ENCODE measurements at regions not wholly inside any gene's neighbourhood (a gene's known extent, or its start where the extent isn't known, plus 50 kb on each side); places are given as distances from the start of the nearest gene placed in this dataset.

DNA sequence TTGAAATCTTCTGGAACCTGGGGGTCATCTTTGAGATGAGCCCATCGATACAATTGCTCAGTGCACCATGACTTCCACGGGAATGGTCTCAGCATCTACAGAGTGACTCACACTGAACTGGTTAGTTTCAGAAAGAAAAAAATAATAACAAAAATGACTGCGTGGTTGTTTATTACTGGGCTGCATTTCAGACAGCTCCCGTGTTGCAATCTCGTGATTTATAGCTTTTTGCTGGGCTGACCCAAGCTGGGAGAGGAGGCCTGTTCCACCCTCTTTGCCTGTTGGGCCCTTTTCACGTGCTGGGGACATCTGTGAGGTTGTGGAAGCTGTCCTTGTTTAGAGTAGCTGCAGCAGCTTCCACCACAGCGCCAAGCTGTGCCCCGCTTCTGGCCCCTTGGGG lies 225.5 kb downstream of the BMP7 start:
- no peak for DNase-seq

DNA sequence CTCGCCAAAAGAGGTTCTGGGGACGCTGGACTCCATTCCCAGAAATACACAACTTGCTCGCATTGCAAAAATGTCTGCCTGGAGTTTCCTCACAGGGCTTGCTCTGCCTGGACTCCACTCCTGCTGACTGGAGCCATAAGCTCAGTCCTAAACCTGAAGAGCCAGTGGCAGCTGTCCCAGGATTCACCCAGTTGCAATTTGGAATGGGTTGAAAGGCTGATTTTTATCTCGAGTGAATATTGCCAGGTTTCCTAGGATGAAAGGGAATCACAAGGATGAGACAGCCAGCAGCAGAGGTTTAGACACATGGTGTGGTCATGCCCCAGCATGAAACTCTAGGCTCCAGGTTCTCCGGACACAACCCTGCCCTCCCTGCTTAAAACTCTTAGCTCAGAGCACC lies 223.3 kb downstream of the BMP7 start:
- DNase-seq: no peak

DNA sequence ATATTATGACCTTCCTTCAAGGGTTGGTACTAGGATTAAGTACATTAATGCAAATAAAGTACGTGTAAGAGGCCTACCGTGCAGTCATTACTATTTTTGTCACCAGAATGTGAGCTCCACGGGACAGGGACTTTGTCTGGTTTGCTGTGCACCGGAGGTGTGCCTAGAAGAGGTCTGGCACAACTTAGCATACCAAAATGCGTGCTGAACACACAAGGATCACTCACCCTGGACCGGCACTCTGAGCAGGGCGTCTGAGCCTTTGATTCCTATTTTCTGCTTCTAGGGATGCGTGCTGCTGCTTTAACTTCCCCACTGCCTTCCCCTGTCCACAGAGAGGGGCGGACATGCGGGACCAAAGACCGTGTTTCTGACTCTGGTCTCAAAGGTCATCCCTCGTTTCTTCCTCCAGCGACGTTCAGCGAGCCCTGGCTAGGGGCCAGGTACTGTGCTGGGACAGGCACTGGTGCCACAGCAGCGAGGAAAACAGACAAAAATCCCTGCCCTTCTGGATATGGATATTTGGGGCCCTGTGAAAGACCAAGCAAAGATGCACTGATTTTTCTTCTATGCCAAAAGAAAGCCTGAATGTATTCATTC lies 222.7 kb downstream of the BMP7 start:
- DNase-seq: no peak

DNA sequence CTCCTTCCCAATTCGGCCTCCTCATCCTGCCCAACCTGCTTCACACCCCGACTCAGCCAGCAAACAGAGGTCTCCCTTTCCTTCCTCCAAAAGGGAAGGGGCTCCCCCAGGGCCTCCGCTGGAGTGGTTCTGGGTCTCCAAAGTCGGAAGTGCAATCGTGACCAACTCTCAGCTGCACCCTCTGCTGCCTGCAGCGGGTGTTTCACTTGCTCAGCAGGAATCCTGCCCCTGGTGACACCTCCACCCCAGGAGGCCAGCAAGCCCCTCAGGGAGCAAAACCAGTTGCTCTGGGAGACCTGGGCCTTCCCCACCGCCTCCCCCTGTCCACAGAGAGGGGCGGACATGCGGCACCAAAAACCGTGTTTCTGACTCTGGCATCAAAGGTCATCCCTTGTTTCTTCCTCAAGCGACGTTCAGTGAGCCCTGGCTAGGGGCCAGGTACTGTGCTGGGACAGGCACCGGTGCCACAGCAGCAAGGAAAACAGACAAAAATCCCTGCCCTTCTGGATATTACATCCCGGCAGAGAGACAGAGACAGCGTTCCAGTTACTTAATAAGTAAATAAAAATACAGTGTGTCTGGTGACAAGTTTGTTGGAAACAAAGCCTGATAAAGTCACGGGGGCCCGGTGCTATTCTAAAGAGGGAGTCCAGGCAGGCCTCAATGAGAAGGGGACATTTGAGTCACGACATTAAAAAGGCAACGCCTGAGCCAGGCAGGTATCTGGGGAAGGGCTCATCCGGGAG lies 219.0 kb downstream of the BMP7 start:
- DNase-seq: no peak

DNA sequence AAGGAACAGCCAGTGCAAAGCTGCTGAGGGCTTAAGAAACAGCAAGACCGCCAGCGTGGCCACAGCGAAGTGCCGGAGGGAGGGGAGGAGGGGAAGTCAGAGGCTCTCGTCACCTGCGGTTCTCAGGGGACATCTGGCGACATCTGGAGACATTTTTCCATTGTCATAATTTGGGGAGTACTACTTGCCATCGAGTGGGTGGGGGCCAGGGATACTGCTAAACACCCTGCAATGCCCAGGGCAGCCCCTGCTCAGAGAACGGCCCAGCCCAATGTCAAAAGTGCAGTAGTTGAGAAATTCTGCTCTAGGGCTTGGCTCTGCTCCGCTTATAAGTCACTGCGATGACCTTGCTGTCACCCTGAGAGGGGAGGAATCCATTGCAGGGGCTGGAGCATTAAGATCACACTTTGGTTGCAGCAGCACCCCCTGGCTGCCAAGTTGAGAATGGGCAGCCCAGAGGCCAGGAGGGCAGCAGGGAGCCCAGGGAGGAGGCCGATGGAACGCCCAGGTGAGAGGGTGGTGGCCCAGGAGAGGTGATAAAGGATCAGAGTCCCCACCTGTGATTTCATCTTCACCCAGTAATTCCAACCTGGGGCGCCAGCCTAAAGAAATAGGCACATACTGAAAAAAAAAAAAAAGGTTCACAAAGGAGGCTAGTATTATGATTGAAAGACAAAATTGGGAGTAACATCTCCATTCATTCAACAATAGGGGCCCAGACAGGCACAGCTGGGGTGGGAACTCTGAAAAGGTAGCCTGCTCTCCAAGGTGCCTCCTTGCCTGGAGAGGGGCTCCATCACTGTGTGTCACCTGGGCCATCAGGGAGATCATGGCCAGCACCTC lies 218.2 kb downstream of the BMP7 start:
- no peak for DNase-seq

DNA sequence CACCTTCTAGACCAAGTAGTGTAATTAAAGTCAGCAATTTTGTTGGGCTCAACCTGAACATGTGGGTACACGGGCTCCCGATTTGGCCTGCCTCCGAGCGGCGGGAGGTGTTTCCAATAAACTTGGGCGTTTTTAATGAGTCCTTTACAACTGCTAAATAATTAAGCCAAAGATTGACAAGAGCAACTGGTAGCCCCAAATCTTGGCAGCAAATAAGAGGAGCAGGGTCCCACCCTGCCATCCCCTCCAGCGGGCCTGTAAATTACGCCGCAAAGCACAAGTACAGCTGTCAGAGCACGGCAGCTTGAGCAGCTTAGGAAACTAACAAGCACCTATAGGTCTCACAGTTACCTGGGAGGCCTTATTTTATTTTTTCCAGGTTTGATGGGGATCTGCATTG lies 217.1 kb downstream of the BMP7 start:
- no peak for DNase-seq

DNA sequence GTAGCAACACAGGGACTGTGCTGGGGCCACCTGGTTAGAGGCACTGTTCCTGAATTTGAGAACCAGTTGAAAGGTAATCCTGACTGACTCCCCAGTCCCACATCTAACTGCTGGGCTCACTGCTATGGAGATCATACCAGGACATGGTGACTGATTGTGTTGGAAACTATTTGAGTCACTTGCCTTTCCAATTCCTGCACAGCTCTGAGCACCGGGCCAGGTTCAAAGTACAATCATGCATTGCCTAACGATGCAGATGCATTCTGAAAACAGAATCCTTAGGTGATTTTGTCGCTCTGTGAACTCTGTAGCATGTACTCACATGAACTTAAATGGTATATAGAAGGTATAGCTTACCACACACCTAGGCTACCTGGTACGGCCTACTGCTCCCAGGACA lies 215.3 kb downstream of the BMP7 start:
- no peak for DNase-seq

DNA sequence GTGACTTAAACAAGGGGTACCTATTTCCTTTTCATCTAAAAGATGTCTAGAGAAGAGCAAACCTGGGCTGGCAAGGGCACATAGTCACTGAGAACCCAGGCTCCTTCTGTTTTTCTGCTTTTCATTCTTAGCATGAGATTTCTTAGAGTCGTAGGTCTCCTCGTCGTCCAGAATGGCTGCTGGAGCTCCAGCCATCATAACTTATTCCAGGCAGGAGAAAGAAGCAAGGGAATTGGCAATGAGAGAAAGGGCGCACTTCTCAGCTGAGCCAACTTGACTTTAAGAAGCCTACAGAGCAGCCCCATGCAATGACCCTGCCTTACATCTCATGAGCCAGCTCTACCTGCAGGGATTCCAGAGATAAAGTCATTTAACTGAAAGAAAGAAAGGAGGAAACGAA lies 213.4 kb downstream of the BMP7 start:
- DNase-seq: no peak

DNA sequence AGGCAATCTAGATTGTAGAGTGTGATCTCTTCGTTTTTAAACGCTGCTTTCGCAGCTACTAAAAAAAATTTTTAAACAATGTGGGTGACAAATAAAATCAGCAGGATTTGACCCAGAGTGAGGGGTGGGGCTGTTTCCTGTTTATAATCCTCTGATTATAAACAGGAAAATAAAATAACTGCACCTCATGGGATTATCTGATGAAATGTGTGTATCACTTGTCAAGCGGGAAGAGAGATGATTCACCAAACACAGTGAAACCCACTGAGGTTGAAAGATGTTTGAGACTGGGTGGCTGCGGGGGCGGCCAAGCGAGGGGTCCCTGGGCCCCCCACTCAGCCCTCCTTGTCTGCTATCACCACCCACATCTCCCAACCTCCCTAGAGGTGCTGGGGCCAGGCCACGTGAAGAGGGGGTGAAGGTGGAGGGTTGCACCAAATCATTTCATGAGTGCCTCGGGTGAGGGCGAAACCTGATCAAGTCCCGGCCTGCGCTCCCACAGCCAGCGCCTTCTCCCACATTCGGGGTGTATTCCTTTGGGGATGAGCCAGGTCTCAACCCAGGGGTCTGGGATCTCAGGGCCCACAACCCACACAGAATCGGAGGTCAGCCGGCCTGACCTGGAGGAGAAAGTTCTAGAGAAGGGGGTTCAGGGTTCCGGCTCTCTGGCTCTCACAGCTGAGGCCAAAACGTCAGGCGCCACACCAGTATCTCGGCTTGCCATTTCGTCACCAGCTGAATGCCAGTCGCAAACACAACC lies 212.5 kb downstream of the BMP7 start:
- DNase-seq: no peak

DNA sequence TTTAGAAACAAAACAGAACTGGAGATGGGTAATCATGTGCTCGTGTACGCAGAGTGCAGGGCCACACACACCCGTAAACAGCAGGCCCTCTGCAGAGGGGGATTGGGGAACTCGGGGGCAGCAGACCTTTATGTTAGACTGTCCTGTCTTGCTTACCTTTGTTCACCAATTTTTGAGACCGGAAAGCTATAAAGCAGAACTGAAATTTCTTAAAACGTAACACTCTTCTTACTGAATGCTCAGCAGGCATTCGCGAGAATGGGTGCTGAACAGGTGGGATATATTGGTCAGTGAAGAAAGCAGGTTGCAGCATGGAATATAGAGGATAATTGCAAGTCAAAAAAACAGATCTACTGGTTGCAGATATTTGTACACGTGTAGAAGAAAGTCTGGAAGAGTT lies 211.1 kb downstream of the BMP7 start:
- DNase-seq: no peak

DNA sequence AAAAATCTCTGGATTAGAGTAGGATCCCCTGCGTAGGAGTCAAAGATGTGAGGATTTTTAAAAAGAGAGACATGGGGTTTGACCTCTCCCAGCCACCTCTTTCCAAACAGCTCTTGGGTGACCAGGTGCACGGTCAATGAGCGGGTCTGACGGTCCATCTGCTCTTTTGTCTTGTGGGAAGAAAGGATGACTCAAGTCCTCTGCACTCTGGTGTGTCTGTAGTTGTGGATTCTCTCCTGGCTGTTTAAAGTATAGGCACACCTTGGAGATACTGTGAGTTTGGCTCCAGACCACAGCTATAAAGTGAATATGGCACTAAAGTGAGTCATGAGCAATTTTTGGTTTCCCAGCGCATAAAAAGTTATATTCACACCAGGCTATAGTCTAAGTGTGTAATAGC lies 209.8 kb downstream of the BMP7 start:
- DNase-seq: no peak

DNA sequence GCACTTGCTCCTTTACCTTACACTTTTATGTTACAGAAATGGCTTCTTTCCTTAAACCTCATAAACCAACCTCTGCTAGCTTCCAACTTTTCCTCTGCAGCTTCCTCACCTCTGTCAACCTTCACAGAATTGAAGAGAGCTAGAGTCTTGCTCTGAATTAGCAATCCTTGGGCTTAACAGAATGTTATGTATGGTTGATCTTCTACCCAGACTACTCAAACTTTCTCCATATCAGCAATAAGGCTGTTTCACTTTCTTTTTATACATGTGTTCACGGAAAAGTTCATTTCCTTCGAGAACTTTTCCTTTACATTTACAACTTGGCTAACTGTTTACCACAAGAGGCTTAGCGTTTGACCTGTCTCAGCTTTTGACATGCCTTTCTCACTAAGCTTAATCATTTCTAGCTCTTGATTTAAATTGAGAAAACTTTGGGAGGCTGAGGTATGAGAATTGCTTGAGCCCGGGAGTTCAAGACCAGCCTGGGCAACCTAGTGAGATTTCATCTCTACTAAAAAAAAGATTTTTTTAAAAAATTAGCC lies 207.3 kb downstream of the BMP7 start:
- no peak for DNase-seq

DNA sequence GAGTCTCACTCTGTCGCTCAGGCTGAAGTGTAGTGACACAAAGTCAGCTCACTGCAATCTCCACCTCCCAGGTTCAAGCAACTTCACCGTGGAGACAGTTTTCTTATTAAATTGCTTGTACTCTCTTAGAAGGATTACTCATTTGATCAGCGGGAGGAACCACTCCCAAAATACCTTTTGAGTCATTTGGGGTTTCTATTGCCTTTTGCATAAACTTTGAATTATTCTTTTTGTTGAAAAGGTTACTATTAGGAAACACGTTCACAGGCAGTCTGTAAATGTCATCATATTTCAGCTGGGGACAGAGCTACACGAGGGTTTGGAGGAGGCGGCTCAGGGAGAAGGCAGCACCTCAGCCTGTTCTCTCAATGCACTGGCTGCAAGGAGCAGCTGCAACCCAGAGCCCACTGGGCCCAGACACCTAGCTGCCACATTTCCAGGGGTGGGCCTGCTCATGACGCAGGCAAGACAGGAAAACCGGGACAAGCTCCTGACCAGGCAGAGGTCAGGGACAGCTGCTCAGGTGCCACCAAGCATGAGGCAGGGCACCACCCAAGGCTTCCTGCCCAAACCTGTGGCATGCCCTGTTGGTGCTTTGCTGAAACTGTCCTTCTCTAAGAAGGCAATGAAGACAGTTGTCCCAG lies 205.9 kb downstream of the BMP7 start:
- no peak for DNase-seq

DNA sequence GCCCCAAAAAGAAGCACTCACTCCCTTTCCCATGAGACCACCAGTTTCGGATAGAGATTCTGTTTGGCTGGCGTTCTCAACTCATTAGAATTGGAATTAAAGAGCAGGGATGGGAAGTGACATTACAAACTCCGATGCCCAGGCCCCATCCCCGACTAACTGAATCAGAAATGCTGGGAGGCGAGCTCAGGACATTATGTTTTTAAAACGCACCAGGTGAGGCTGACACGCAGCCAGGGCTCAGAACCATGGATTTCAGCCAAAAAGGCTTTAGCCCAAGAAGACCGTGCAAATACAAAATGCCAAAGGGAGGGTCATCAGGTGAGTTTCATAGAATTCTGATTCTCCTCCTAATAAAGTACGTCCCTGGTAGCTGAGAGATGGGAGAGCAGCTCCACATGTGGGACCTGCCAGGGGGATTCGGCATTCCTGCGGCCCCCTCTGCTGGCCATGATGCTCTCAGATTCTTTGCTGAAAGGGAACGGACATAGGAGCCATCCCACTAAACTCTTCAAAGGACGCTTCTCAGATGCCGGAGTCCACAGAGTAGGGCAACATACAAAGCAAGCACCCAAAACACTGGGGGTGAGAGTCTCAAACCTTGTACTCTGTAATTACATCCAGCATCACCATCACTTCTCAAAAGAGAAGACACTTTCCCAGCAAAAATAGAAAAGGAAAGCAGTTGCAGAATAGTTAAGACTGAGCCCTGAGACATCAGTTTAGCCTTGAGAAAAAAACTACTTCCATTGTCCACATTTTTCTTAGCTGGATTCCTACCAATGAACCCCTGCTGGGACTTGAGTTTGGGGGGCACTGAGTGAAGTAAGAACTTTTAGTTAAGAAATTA lies 205.2 kb downstream of the BMP7 start:
- DNase-seq: peak; percentile 29

DNA sequence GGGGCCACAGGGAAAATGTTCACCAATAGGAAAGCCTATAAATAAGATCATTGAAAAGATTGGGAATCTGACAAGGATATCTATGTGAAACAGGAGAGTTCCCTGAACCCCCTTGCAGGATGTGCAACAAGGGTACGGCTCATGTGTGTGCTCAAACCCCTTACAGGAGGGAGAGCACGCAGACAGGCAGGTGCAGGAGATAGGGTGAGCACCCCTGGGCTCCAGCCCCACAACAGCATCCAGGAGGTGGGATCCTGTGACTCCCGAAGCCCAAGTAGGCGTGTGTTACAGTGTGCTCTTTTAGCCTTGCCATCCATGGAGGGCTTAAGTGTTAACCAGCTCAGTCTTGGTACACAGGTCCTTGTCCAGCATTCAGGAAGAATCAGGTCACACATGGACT lies 204.2 kb downstream of the BMP7 start:
- no peak for DNase-seq

DNA sequence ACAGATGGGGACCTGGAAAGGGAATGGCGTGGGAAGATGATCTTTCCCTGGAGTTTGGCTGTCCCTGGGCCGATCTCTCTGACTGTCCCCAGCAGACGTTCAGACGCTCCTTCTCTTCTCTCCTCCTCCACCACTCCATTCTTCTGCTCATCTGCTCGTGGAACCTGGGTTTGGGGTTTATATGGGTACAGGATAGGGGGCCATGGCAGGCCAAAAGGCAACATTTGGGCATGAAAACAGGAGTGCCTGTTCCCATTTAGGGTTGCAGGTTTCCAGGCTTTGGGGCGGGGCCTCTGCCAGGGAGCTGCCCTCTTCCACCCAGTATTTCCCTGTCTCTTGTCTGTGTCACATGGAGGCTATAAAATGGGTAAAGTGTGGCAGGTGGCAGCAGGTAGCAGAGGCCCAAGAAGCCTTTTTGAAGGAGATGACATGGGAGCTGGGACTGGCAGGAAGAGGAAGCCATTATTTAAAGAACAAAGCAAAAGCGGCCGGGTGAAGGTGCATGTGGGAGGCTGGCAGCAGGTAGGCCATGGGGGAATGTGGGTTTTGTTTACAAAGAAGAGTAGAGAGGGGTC lies 203.7 kb downstream of the BMP7 start:
- DNase-seq: no peak

DNA sequence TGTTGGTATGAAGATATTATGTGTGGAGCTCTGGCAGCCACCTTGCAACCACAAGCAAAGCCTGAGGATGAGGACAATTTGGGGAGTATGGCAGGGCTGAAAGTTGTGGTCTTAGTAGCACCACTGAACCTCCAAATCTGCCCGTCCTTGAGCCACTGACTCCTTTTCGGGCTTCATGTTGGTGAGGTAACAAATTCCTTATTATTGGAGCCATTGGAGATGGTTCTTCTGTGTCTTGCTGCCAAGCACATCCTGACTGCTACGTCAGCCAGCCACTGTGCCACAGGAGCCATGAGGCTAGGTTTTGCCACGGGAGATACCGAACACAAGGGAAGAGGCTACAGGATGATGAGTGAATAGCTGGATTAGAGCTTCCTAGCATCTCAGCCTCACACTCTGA lies 201.6 kb downstream of the BMP7 start:
- DNase-seq: no peak

DNA sequence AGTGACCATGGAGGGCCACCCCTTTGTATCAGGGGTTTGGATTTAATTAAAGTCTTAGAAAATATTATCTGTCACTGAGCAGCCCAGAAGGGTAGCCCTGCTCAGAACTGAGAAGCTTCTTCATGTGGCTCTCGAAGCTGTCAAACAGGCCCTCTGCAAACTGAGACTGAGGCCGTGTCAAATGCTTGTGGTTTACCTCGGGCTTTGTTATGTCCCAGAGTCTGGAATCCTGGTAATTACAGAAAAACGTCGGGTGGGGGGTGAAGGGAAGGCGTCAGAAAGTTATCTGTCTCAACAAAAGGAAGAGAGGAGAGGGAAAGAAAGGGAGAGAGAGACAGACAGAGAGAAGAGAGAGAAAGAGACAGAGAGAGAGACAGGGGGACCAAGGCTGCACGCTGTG lies 200.8 kb downstream of the BMP7 start:
- no peak for DNase-seq

DNA sequence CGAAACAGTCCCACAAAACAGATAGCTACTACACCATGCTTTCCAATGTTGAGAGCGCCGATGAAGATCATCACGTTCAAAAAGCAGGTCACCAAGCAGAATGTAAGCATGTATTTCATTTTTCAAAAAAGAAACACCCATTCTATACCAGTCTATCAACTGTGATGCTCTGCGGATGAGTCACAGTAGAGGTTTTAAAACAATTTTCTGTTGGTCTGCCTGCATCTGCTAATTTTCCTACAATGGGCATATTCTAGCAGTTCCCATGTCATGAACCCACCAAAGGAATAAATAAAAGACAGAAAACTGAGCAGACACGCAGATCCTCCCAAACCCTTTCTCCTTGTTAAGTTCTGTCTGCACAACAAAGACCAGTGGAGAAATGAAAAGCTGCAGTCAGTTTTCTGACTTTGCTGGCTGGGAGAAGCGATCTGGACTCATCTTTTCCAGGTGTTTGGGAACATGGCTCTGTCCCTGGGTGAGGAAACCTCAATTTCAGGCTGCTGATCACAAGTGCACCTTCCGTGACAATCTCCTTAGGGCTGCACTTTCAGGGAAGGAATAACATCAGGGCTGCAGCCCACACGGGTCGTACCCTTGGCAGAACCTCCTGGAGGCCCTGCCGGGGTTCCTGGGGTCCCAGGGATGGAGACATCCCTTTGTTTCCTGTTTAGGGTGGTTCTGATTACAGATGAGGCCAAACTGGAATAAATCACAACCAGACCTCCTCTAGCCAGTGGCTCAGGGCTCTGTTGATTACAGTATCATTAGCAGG lies 200.1 kb downstream of the BMP7 start:
- DNase-seq: no peak

DNA sequence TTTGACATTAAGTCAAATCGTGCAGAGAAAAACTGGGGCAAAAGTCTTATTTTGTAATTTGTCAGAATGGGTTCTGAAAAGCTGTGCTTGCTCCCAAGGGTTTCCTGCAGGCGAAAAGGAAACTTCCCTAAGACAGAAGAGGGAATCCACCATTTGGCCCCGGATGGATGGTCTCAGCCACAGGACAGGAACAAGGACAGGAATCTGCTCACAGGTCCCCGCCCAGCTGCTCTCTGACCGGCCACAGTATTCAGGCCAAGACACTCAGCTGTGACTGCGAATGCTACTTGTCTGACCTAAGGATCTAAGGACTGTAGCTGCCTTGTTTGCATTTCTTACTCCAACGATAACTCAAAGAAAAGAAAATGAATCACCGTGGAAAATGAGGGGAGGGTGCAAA lies 197.0 kb downstream of the BMP7 start:
- no peak for DNase-seq

Measured in NCI-H1105 treated with DMSO at 0.1 percent for 48 hours (cell line).